SK-N-SH treated with all-trans-retinoic acid at 6 μM for 48 hours (cell line): ENCODE measurements at regions not wholly inside any gene's neighbourhood (a gene's known extent, or its start where the extent isn't known, plus 50 kb on each side); places are given as distances from the start of the nearest gene placed in this dataset.

Source experiments
- ATAC-seq: fragments of 200-7000 bp; cut with Tn5 transposase; 3 replicates; pipeline ENCODE4 v1.9.1; 2020; ENCODE audit warnings: mild to moderate bottlenecking, moderate library complexity
- ARNTL ChIP-seq: fragments of 450-650 bp; formaldehyde crosslinking; IDR thresholded peaks from 2 replicates; pipeline ENCODE4 v1.5.0; 2020; ENCODE audit warnings: low read depth, mild to moderate bottlenecking, moderate library complexity, borderline replicate concordance
- BACH2 ChIP-seq: fragments of 250-450 bp; sonication (Bioruptor Pico); IDR thresholded peaks from 2 replicates; pipeline ENCODE4 v1.9.0; 2021; ENCODE audit warnings: mild to moderate bottlenecking, borderline replicate concordance
- CREB5 ChIP-seq: fragments of 250-450 bp; sonication (Bioruptor Pico); IDR thresholded peaks from 2 replicates; pipeline ENCODE4 v1.5.1; 2020; ENCODE audit warnings: low read depth, mild to moderate bottlenecking, moderate library complexity
- CSRNP3 ChIP-seq: fragments of 250-450 bp; sonication (Bioruptor Pico); IDR thresholded peaks from 2 replicates; pipeline ENCODE4 v1.5.1; 2021; ENCODE audit warnings: mild to moderate bottlenecking, moderate library complexity
- ESRRG ChIP-seq: fragments of 250-450 bp; sonication (Bioruptor Pico); IDR thresholded peaks from 2 replicates; pipeline ENCODE4 v1.6.1; 2021; ENCODE audit warnings: mild to moderate bottlenecking
- GLIS3 ChIP-seq: fragments of 250-450 bp; sonication (Bioruptor Pico); IDR thresholded peaks from 2 replicates; pipeline ENCODE4 v1.5.0; 2020; ENCODE audit warnings: mild to moderate bottlenecking, moderate library complexity
- ISL1 ChIP-seq: fragments of 250-450 bp; sonication (Bioruptor Pico); IDR thresholded peaks from 2 replicates; pipeline ENCODE4 v2.1.2; 2022; ENCODE audit warnings: mild to moderate bottlenecking, moderate library complexity
- OSR1 ChIP-seq: fragments of 250-450 bp; sonication (Bioruptor Pico); IDR thresholded peaks from 2 replicates; pipeline ENCODE4 v1.8.0; 2022; ENCODE audit warnings: moderate library complexity, mild to moderate bottlenecking, inconsistent platforms
- PATZ1 ChIP-seq: fragments of 250-450 bp; sonication (Bioruptor Pico); IDR thresholded peaks from 2 replicates; pipeline ENCODE4 v1.8.0; 2020; ENCODE audit warnings: mild to moderate bottlenecking, moderate library complexity, borderline replicate concordance
- POU6F1 ChIP-seq: fragments of 250-450 bp; sonication (Bioruptor Pico); IDR thresholded peaks from 2 replicates; pipeline ENCODE4 v1.8.0; 2021; ENCODE audit warnings: low read depth, mild to moderate bottlenecking, moderate library complexity, borderline replicate concordance
- PPARA ChIP-seq: fragments of 250-450 bp; sonication (Bioruptor Pico); IDR thresholded peaks from 2 replicates; pipeline ENCODE4 v1.5.0; 2020; ENCODE audit warnings: mild to moderate bottlenecking, borderline replicate concordance
- RARB ChIP-seq: fragments of 250-450 bp; sonication (Bioruptor Pico); IDR thresholded peaks from 2 replicates; pipeline ENCODE4 v1.8.0; 2021; ENCODE audit warnings: mild to moderate bottlenecking, moderate library complexity
- TOX ChIP-seq: fragments of 250-450 bp; sonication (Bioruptor Pico); IDR thresholded peaks from 2 replicates; pipeline ENCODE4 v1.8.0; 2021; ENCODE audit warnings: mild to moderate bottlenecking, moderate library complexity, borderline replicate concordance
- TSHZ2 ChIP-seq: fragments of 250-450 bp; sonication (Bioruptor Pico); IDR thresholded peaks from 2 replicates; pipeline ENCODE4 v1.5.0; 2020; ENCODE audit warnings: mild to moderate bottlenecking, moderate library complexity
- ZC3H10 ChIP-seq: fragments of 250-450 bp; sonication (Bioruptor Pico); IDR thresholded peaks from 2 replicates; pipeline ENCODE4 v1.5.1; 2021; ENCODE audit warnings: mild to moderate bottlenecking, moderate library complexity
- ZFP3 ChIP-seq: fragments of 250-450 bp; sonication (Bioruptor Pico); IDR thresholded peaks from 2 replicates; pipeline ENCODE4 v1.5.0; 2020; ENCODE audit warnings: mild to moderate bottlenecking, moderate library complexity
- ZNF565 ChIP-seq: fragments of 450-650 bp; formaldehyde crosslinking; conservative IDR thresholded peaks from 2 replicates; pipeline ENCODE4 v1.5.0; 2020; ENCODE audit warnings: low read depth, mild to moderate bottlenecking, moderate library complexity
- ZNF70 ChIP-seq: fragments of 450-650 bp; formaldehyde crosslinking; IDR thresholded peaks from 2 replicates; pipeline ENCODE4 v1.5.0; 2020; ENCODE audit warnings: mild to moderate bottlenecking, moderate library complexity
- ZNF8 ChIP-seq: fragments of 450-650 bp; formaldehyde crosslinking; IDR thresholded peaks from 2 replicates; pipeline ENCODE4 v1.5.0; 2020; ENCODE audit warnings: mild to moderate bottlenecking, moderate library complexity

- ATAC-seq: no peak
- no peak for TF ChIP-seq ARNTL (CRISPR knock-in tag)
- TF ChIP-seq CSRNP3 (CRISPR knock-in tag): no peak
- no peak for TF ChIP-seq OSR1 (CRISPR knock-in tag)
- no peak for TF ChIP-seq ESRRG (CRISPR knock-in tag)
- no peak for TF ChIP-seq PATZ1
- TF ChIP-seq GLIS3 (CRISPR knock-in tag): no peak
- TF ChIP-seq, all 23 proteins: peak for 0
Observed at GRCh38 chr5:35483780-35484179, 133.9 kb upstream of the SPEF2 start.

GRCh38 chr5:35483191-35483590, 134.5 kb upstream of the SPEF2 start:
- no peak for ATAC-seq
- TF ChIP-seq POU6F1 (CRISPR knock-in tag) (no peak), ZC3H10 (no peak), TSHZ2 (no peak), PATZ1 (no peak), RARB (CRISPR knock-in tag) (no peak), ZNF8 (CRISPR knock-in tag) (no peak), ZFP3 (CRISPR knock-in tag) (no peak), OSR1 (CRISPR knock-in tag) (no peak), ARNTL (CRISPR knock-in tag) (no peak), ZNF70 (no peak), BACH2 (CRISPR knock-in tag) (no peak), ZNF565 (CRISPR knock-in tag) (no peak), ESRRG (CRISPR knock-in tag) (no peak), PPARA (CRISPR knock-in tag) (no peak)
- TF ChIP-seq, all 23 proteins: peak for 0

GRCh38 chr5:35482167-35482755, 135.4 kb upstream of the SPEF2 start:
- TF ChIP-seq CREB5 (CRISPR knock-in tag) (no peak), ZNF70 (no peak), TSHZ2 (no peak), PPARA (CRISPR knock-in tag) (no peak), TOX (CRISPR knock-in tag) (no peak), RARB (CRISPR knock-in tag) (no peak), ZNF8 (CRISPR knock-in tag) (no peak), ARNTL (CRISPR knock-in tag) (no peak), ESRRG (CRISPR knock-in tag) (no peak), ISL1 (CRISPR knock-in tag) (no peak), ZNF565 (CRISPR knock-in tag) (no peak), ZC3H10 (no peak)
- ATAC-seq: no peak
